BE2C (cell line): ENCODE measurements at regions not wholly inside any gene's neighbourhood (a gene's known extent, or its start where the extent isn't known, plus 50 kb on each side); places are given as distances from the start of the nearest gene placed in this dataset.
"Not testable (repeated sequence)": the region's sequence is repeated elsewhere in the genome, so short reads cannot be mapped to it uniquely, and the experiment has no call there.

Experiments used
- DNase-seq: peaks from one replicate; pipeline ENCODE4 v3.0.0-alpha.2; 2020
- H3K27me3 ChIP-seq: fragments of 250-450 bp; sonication (Bioruptor Pico); 2 replicates; pipeline ENCODE4 v1.5.1; 2020; ENCODE audit warnings: mild to moderate bottlenecking
- H3K36me3 ChIP-seq: fragments of 250-450 bp; sonication (Bioruptor Pico); 2 replicates; pipeline ENCODE4 v1.5.1; 2020; ENCODE audit warnings: mild to moderate bottlenecking
- H3K4me1 ChIP-seq: fragments of 250-450 bp; sonication (Bioruptor Pico); 2 replicates; pipeline ENCODE4 v1.5.1; 2020
- H3K4me3 ChIP-seq: 2 replicates; pipeline ENCODE4 v1.5.1; 2011; ENCODE audit warnings: low read depth, low read length
- H3K9me3 ChIP-seq: fragments of 250-450 bp; sonication (Bioruptor Pico); 2 replicates; pipeline ENCODE4 v1.5.1; 2020
- TF ChIP-seq, protein P1 (sequence below): IDR thresholded peaks from 2 replicates; pipeline ENCODE4 v1.5.1; 2012; ENCODE audit warnings: mild to moderate bottlenecking, low read depth, low read length

DNA sequence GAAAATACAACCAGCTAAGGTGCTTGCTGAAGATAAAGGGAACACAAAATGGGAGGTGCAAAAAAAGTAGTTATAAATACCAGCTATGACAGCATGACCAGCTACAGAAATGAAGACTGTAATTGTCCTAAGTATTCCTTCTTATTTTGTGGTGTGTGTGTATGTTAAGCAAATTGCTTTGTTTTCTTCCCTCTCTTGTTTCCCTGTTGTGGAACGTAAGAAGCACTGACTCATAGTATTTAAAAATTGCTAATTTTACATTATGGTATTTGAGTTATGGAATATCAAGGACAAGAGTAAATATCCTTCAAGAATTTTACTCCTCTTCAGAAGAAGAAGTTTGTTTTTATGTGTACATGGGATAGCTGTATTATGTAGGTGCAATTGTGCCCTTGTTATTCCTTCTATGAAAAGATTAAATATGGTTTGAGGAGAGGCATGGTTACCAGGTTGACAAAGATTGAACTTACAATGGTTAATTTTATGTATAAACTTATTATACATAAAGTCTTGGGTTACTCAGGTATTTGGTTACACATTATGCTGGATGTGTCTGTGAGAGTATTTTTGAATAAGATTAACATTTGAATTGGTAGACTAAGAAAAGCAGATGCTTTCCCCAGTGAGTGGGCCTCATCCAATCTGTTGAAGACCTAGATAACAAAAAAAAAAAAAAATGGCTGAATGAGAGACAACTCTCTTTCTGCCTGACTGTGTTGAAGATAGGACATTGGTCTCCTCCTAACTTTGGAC lies 1132.1 kb upstream of the ALCAM start:
- Histone ChIP-seq H3K4me3 (no peak overlapping the region), H3K9me3 (no peaks in the 10 kb centered on the region), H3K27me3 (no peaks in the 10 kb centered on the region), H3K4me1 (no peaks in the 10 kb centered on the region), H3K36me3 (no peaks in the 10 kb centered on the region)
- no peak for DNase-seq
- TF ChIP-seq, protein P1, sequence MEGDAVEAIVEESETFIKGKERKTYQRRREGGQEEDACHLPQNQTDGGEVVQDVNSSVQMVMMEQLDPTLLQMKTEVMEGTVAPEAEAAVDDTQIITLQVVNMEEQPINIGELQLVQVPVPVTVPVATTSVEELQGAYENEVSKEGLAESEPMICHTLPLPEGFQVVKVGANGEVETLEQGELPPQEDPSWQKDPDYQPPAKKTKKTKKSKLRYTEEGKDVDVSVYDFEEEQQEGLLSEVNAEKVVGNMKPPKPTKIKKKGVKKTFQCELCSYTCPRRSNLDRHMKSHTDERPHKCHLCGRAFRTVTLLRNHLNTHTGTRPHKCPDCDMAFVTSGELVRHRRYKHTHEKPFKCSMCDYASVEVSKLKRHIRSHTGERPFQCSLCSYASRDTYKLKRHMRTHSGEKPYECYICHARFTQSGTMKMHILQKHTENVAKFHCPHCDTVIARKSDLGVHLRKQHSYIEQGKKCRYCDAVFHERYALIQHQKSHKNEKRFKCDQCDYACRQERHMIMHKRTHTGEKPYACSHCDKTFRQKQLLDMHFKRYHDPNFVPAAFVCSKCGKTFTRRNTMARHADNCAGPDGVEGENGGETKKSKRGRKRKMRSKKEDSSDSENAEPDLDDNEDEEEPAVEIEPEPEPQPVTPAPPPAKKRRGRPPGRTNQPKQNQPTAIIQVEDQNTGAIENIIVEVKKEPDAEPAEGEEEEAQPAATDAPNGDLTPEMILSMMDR, result no peak

DNA sequence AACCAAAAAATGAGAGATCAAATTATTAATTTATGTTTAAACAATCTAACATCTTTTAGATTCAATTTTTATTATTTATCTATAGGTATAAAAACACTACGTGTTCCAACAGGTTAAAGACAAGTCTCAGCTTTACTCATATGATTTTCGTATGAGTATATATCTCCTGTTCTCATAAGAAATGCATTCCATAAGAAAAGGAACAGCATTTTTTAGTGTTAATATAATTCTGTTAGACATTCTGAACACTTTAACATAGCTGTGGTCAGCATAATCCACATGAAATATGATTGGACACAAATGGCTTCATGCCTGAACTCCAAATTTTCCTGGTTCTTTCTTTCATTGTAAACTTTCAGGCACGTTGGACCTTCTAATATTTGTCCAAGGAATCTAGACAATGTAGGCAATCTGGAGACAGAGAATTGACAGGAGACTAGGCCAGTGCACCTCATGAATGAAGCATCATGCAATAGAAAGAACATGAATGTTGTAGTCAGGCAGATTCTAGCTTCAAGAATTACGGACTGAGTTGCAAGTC lies 1122.0 kb upstream of the ALCAM start:
- no peaks in the 10 kb centered on the region for H3K27me3 ChIP-seq
- H3K4me3 ChIP-seq, result no peak overlapping the region
- H3K9me3 ChIP-seq, result peaks cover 4% of the 10 kb centered on the region; the same call in 1 of the 2 replicates
- no peak for DNase-seq
- no peaks in the 10 kb centered on the region for H3K36me3 ChIP-seq
- peaks cover 10% of the 10 kb centered on the region for H3K4me1 ChIP-seq
- TF ChIP-seq, protein P1, result no peak

DNA sequence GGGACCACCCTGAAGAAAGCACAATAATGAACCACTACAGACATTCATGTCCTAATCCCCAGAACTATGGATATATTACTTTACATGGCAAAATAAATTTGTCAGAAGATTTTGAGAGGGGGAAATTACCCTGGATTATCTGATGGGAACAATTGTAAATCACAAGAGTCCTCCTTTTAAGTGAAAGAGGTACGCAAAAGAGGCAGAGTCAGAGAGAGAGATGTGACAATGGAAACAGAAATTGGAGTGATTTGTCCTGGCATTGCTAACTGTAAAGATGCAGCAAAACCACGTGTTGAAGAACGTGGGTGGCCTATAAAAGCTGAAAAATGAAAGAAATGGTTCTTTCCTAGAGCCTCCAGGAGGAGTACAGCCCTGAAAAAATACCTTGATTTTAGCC lies 1121.4 kb upstream of the ALCAM start:
- Histone ChIP-seq H3K27me3 (no peaks in the 10 kb centered on the region), H3K9me3 (peaks cover 4% of the 10 kb centered on the region; the same call in 1 of the 2 replicates), H3K4me1 (peaks cover 10% of the 10 kb centered on the region), H3K4me3 (no peak overlapping the region), H3K36me3 (no peaks in the 10 kb centered on the region)
- TF ChIP-seq, protein P1, result no peak
- no peak for DNase-seq

DNA sequence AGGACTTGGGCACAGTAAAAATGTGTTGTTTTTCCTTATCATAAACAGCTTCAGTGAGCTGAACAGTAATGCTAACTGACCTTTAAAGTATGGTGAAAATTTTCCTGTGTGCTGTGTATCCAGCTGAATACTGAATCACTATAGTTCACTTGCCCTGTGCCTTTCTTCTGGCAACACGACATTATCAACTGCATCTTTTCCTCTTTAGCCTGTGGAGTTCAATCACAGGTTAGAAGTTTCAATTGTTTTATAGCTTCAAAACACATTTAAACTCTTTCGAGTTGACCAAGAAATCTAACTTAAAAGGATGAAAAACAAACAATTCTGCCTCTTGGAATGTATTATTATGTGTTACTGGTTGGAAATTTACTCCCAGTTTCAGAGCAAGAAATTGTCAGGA lies 1120.7 kb upstream of the ALCAM start:
- no peak overlapping the region for H3K4me3 ChIP-seq
- peaks cover 10% of the 10 kb centered on the region for H3K4me1 ChIP-seq
- H3K36me3 ChIP-seq, result no peaks in the 10 kb centered on the region
- H3K9me3 ChIP-seq, result peaks cover 4% of the 10 kb centered on the region; the same call in 1 of the 2 replicates
- no peak for DNase-seq
- H3K27me3 ChIP-seq, result no peaks in the 10 kb centered on the region
- TF ChIP-seq, protein P1, result no peak

DNA sequence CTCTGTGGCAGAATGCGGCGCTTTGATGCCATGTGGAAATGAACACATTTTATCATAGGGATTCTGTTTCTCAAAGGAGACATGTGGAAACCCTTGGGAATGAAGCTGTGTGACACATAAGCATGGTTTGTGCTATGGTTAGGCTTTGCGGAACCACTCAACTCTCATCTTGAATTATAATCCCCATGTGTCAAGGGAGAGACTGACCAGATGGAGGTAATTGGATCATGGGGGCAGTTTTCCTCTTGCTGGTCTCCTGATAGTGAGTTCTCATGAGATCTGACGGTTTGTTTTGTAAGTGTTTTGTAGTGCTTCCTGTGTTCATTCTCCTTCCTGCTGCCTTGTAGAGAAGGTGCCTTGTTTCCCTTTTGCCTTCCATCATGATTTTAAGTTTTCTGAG lies 1109.2 kb upstream of the ALCAM start:
- DNase-seq, result peak; percentile 67
- H3K9me3 ChIP-seq, result no peaks in the 10 kb centered on the region
- TF ChIP-seq, protein P1, result no peak
- H3K36me3 ChIP-seq, result no peaks in the 10 kb centered on the region
- no peak overlapping the region for H3K4me3 ChIP-seq
- no peaks in the 10 kb centered on the region for H3K27me3 ChIP-seq
- H3K4me1 ChIP-seq, result peaks cover 10% of the 10 kb centered on the region

DNA sequence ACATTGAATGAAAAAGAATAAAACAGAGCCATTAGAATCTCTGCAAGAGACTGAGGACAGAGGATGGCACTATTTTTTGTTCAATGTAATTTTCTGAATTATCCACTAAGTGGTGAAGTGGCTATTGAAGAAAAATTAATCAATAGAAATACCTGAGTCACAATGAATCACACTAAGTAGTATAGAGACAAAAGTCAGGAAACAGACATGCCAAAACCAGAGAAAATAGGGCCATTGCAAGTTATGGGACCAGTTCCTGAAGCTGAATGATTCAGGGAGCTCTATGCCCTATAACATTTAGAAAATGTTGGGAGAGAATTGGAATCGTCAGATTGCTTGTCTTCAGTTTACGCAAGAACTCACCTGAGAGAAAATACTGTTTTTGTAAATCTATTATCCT lies 1103.2 kb upstream of the ALCAM start:
- TF ChIP-seq, protein P1, result no peak
- no peak for DNase-seq
- no peaks in the 10 kb centered on the region for H3K27me3 ChIP-seq
- H3K4me1 ChIP-seq, result no peaks in the 10 kb centered on the region
- no peaks in the 10 kb centered on the region for H3K9me3 ChIP-seq
- no peaks in the 10 kb centered on the region for H3K36me3 ChIP-seq
- no peak overlapping the region for H3K4me3 ChIP-seq

DNA sequence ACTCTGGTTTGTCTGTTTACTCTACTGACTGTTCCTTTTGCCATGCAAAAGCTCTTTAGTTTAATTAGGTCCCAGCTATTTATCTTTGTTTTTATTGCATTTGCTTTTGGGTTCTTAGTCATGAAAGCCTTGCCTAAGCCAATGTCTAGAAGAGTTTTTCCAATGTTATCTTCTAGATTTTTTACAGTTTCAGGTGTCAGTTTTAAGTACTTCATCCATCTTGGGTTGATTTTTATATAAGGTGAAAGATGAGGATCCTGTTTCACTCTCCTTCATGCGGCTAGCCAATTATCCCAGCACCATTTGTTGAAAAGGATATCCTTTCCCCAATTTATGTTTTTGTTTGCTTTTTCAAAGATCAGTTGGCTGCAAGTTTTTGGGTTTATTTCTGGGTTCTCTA lies 1100.5 kb upstream of the ALCAM start:
- H3K27me3 ChIP-seq, H3K4me3 ChIP-seq, H3K36me3 ChIP-seq, DNase-seq, H3K9me3 ChIP-seq, H3K4me1 ChIP-seq: not testable (repeated sequence)
